Naive thymus-derived CD4-positive, alpha-beta T cell (primary cell): ENCODE measurements at regions not wholly inside any gene's neighbourhood (a gene's known extent, or its start where the extent isn't known, plus 50 kb on each side); places are given as distances from the start of the nearest gene placed in this dataset.
"Not testable (repeated sequence)": the region's sequence is repeated elsewhere in the genome, so short reads cannot be mapped to it uniquely, and the experiment has no call there.

Experiments
- ATAC-seq: fragments of 150-1000 bp; cut with Tn5 transposase; 2 replicates; pipeline ENCODE4 v1.10.0; 2021; ENCODE audit warnings: mild to moderate bottlenecking, moderate library complexity
- CTCF ChIA-PET: fragments of 350-600 bp; sonication (Branson Sonifier 250); formaldehyde crosslinking; loops from one replicate; lab custom pipeline; 2021; ENCODE audit warnings: antibody characterized with exemption; lab: Charles Lee
- POLR2A ChIA-PET: fragments of 350-600 bp; sonication (Branson Sonifier 250); formaldehyde crosslinking; loops from one replicate; lab custom pipeline; 2021; ENCODE audit warnings: antibody characterized with exemption, inconsistent platforms; lab: Charles Lee
- DNase-seq, 9 donors: peaks; one replicate each; pipeline versions ENCODE4 v3.0.0 to v3.0.0-alpha.2; 2020 to 2022; ENCODE audit warnings: mixed read lengths in 1 of 9
- H3K27ac ChIP-seq: one replicate; pipeline ENCODE4 v1.7.0; 2013; ENCODE audit warnings: mild to moderate bottlenecking, low read depth, low read length, moderate library complexity
- H3K27me3 ChIP-seq, 2 donors: one replicate each; pipeline ENCODE4 v1.7.0; 2013; ENCODE audit warnings: low read length in 2 of 2, mild to moderate bottlenecking in 2 of 2, moderate library complexity in 2 of 2; ENCODE audit not compliant: control insufficient read depth in 2 of 2, insufficient read depth in 2 of 2
- H3K36me3 ChIP-seq, 3 experiments: 1 replicate in 2 of 3; 2 replicates in 1 of 3; pipeline ENCODE4 v1.7.0; 2013; ENCODE audit warnings: low read length in 3 of 3, mild to moderate bottlenecking in 3 of 3, moderate library complexity in 1 of 3; ENCODE audit not compliant: insufficient read depth in 3 of 3, control insufficient read depth in 2 of 3
- H3K4me1 ChIP-seq, 2 donors: one replicate each; pipeline ENCODE4 v1.7.0; 2013; ENCODE audit warnings: low read length in 2 of 2, mild to moderate bottlenecking in 2 of 2, moderate library complexity in 1 of 2; ENCODE audit not compliant: control insufficient read depth in 2 of 2, insufficient read depth in 2 of 2
- H3K4me3 ChIP-seq: 2 replicates; pipeline ENCODE4 v1.7.0; 2013; ENCODE audit warnings: mild to moderate bottlenecking, low read length
- H3K9me3 ChIP-seq, 3 experiments: 1 replicate in 2 of 3; 2 replicates in 1 of 3; pipeline ENCODE4 v1.7.0; 2013; ENCODE audit warnings: low read length in 3 of 3; ENCODE audit not compliant: control insufficient read depth in 2 of 3
- H3K27ac Mint-ChIP-seq, 9 donors: one replicate each; pipeline ENCODE4 v1.8.0; 2020 to 2022; ENCODE audit warnings: mixed read lengths in 9 of 9, mild to moderate bottlenecking in 8 of 9, moderate library complexity in 5 of 9, inconsistent platforms in 2 of 9
- H3K27me3 Mint-ChIP-seq, 5 donors: one replicate each; pipeline ENCODE4 v1.8.0; 2021 to 2022; ENCODE audit warnings: mixed read lengths in 5 of 5, mild to moderate bottlenecking in 1 of 5
- H3K36me3 Mint-ChIP-seq, 5 donors: one replicate each; pipeline ENCODE4 v1.8.0; 2020 to 2022; ENCODE audit warnings: mixed read lengths in 5 of 5, mild to moderate bottlenecking in 3 of 5, inconsistent platforms in 1 of 5
- H3K4me1 Mint-ChIP-seq, 7 donors: one replicate each; pipeline ENCODE4 v1.8.0; 2020 to 2022; ENCODE audit warnings: mixed read lengths in 7 of 7, mild to moderate bottlenecking in 3 of 7, inconsistent platforms in 1 of 7
- H3K4me3 Mint-ChIP-seq, 10 donors: one replicate each; pipeline ENCODE4 v1.8.0; 2020 to 2022; ENCODE audit warnings: mild to moderate bottlenecking in 10 of 10, mixed read lengths in 10 of 10, moderate library complexity in 6 of 10, inconsistent platforms in 2 of 10
- H3K9me3 Mint-ChIP-seq, 11 donors: one replicate each; pipeline ENCODE4 v1.8.0; 2020 to 2022; ENCODE audit warnings: mixed read lengths in 11 of 11, mild to moderate bottlenecking in 4 of 11, inconsistent platforms in 1 of 11, moderate library complexity in 1 of 11
- intact Hi-C, 2 donors: fragments of 100-400 bp; cut with micrococcal nuclease; formaldehyde crosslinking; loops; one replicate each; pipeline ENCODE4 v1.15.1; 2023

GRCh38 chr7:131627735-131628190, 71.3 kb upstream of the PODXL start:
- Histone ChIP-seq H3K27me3 (no peaks in the 10 kb centered on the region), H3K36me3 (no peaks in the 10 kb centered on the region), H3K4me3 (no peak overlapping the region), H3K27ac (no peak overlapping the region), H3K9me3 (no peaks in the 10 kb centered on the region), H3K4me1 (no peaks in the 10 kb centered on the region)
- no peak overlapping the region for H3K4me3 Mint-ChIP-seq
- ChIA-PET CTCF (no interaction called here), POLR2A (no interaction called here)
- peaks cover 0 to 27% (median 9%) of the 10 kb centered on the region in 5 donors for H3K27me3 Mint-ChIP-seq
- no peaks in the 10 kb centered on the region for H3K4me1 Mint-ChIP-seq
- no peaks in the 10 kb centered on the region for H3K36me3 Mint-ChIP-seq
- intact Hi-C loops: no loop called here
- DNase-seq: no peak
- no peak overlapping the region for H3K27ac Mint-ChIP-seq
- peaks cover 0 to 1% (median 0%) of the 10 kb centered on the region in 11 donors for H3K9me3 Mint-ChIP-seq
- no peak for ATAC-seq

- H3K9me3 Mint-ChIP-seq: peaks cover 0 to 1% (median 0%) of the 10 kb centered on the region in 11 donors
- CTCF ChIA-PET: no interaction called here
- no peaks in the 10 kb centered on the region for H3K4me1 Mint-ChIP-seq
- H3K36me3 Mint-ChIP-seq: no peaks in the 10 kb centered on the region
- POLR2A ChIA-PET: no interaction called here
- H3K27me3 Mint-ChIP-seq: peaks cover 0 to 27% (median 9%) of the 10 kb centered on the region in 5 donors
- no peak for ATAC-seq
- intact Hi-C loops: no loop called here
- Histone ChIP-seq H3K9me3 (no peaks in the 10 kb centered on the region), H3K27ac (no peak overlapping the region), H3K36me3 (no peaks in the 10 kb centered on the region), H3K4me3 (no peak overlapping the region), H3K4me1 (no peaks in the 10 kb centered on the region), H3K27me3 (no peaks in the 10 kb centered on the region)
- DNase-seq: no peak
- H3K4me3 Mint-ChIP-seq: no peak overlapping the region
- H3K27ac Mint-ChIP-seq: no peak overlapping the region
Observed at GRCh38 chr7:131626643-131627042, 70.2 kb upstream of the PODXL start.

- H3K36me3 Mint-ChIP-seq: no peaks in the 10 kb centered on the region
- H3K4me3 Mint-ChIP-seq: no peak overlapping the region
- H3K27me3 ChIP-seq: no peaks in the 10 kb centered on the region
- peaks cover 0 to 1% (median 0%) of the 10 kb centered on the region in 11 donors for H3K9me3 Mint-ChIP-seq
- ChIA-PET CTCF (no interaction called here), POLR2A (no interaction called here)
- intact Hi-C loops: no loop called here
- H3K36me3 ChIP-seq: no peaks in the 10 kb centered on the region
- H3K27me3 Mint-ChIP-seq: peaks cover 0 to 21% (median 8%) of the 10 kb centered on the region in 5 donors
- no peaks in the 10 kb centered on the region for H3K4me1 ChIP-seq
- DNase-seq: no peak
- no peak overlapping the region for H3K27ac ChIP-seq
- H3K27ac Mint-ChIP-seq: no peak overlapping the region
- ATAC-seq: no peak
- H3K4me1 Mint-ChIP-seq: no peaks in the 10 kb centered on the region
- H3K4me3 ChIP-seq: no peak overlapping the region
- no peaks in the 10 kb centered on the region for H3K9me3 ChIP-seq
Observed at GRCh38 chr7:131625817-131626372, 69.5 kb upstream of the PODXL start.

- H3K27ac Mint-ChIP-seq, H3K9me3 Mint-ChIP-seq, ATAC-seq, H3K36me3 ChIP-seq, POLR2A ChIA-PET, H3K4me3 Mint-ChIP-seq, intact Hi-C loops, H3K4me1 ChIP-seq, H3K4me3 ChIP-seq, H3K27ac ChIP-seq, H3K36me3 Mint-ChIP-seq, CTCF ChIA-PET, H3K4me1 Mint-ChIP-seq, DNase-seq, H3K9me3 ChIP-seq, H3K27me3 ChIP-seq: not testable (repeated sequence)
- H3K27me3 Mint-ChIP-seq: peaks cover 0 to 16% (median 3%) of the 10 kb centered on the region in 5 donors
Observed at GRCh38 chr7:131625345-131625744, 68.9 kb upstream of the PODXL start.

GRCh38 chr7:131624536-131624935, 68.1 kb upstream of the PODXL start:
- Histone ChIP-seq H3K4me3 (no peak overlapping the region), H3K27me3 (no peaks in the 10 kb centered on the region), H3K36me3 (no peaks in the 10 kb centered on the region), H3K4me1 (no peaks in the 10 kb centered on the region), H3K27ac (no peak overlapping the region), H3K9me3 (no peaks in the 10 kb centered on the region)
- Mint-ChIP-seq H3K4me3 (no peak overlapping the region), H3K4me1 (no peaks in the 10 kb centered on the region), H3K27me3 (peaks cover 0 to 13% (median 0%) of the 10 kb centered on the region in 5 donors), H3K36me3 (no peaks in the 10 kb centered on the region), H3K27ac (no peak overlapping the region), H3K9me3 (no peaks in the 10 kb centered on the region)
- DNase-seq: no peak
- intact Hi-C loops: no loop called here
- ChIA-PET POLR2A (no interaction called here), CTCF (no interaction called here)
- ATAC-seq: no peak

GRCh38 chr7:131623154-131623553, 66.7 kb upstream of the PODXL start:
- Histone ChIP-seq H3K9me3 (no peaks in the 10 kb centered on the region), H3K4me1 (no peaks in the 10 kb centered on the region), H3K36me3 (no peaks in the 10 kb centered on the region), H3K27me3 (no peaks in the 10 kb centered on the region), H3K4me3 (no peak overlapping the region), H3K27ac (no peak overlapping the region)
- ChIA-PET CTCF (no interaction called here), POLR2A (no interaction called here)
- no peak for ATAC-seq
- no peaks in the 10 kb centered on the region for H3K9me3 Mint-ChIP-seq
- H3K4me3 Mint-ChIP-seq: no peak overlapping the region
- H3K27ac Mint-ChIP-seq: no peak overlapping the region
- no peaks in the 10 kb centered on the region for H3K36me3 Mint-ChIP-seq
- H3K27me3 Mint-ChIP-seq: peaks cover 0 to 10% (median 5%) of the 10 kb centered on the region in 5 donors
- H3K4me1 Mint-ChIP-seq: no peaks in the 10 kb centered on the region
- intact Hi-C loops: no loop called here
- DNase-seq: no peak

GRCh38 chr7:131621652-131622051, 65.2 kb upstream of the PODXL start:
- H3K27me3 ChIP-seq: no peaks in the 10 kb centered on the region
- Mint-ChIP-seq H3K36me3 (no peaks in the 10 kb centered on the region), H3K4me1 (no peaks in the 10 kb centered on the region), H3K4me3 (no peak overlapping the region), H3K27ac (no peak overlapping the region), H3K27me3 (peaks cover 0 to 21% (median 8%) of the 10 kb centered on the region in 5 donors), H3K9me3 (peaks cover 0 to 2% (median 0%) of the 10 kb centered on the region in 11 donors)
- H3K4me3 ChIP-seq: no peak overlapping the region
- CTCF ChIA-PET: no interaction called here
- H3K9me3 ChIP-seq: no peaks in the 10 kb centered on the region
- ATAC-seq (no peak), DNase-seq (no peak)
- POLR2A ChIA-PET: no interaction called here
- intact Hi-C loops: no loop called here
- H3K36me3 ChIP-seq: no peaks in the 10 kb centered on the region
- H3K27ac ChIP-seq: no peak overlapping the region
- H3K4me1 ChIP-seq: no peaks in the 10 kb centered on the region
